ENCODE measurements at regions not wholly inside any gene's neighbourhood (a gene's known extent, or its start where the extent isn't known, plus 50 kb on each side); places are given as distances from the start of the nearest gene placed in this dataset.

DNA sequence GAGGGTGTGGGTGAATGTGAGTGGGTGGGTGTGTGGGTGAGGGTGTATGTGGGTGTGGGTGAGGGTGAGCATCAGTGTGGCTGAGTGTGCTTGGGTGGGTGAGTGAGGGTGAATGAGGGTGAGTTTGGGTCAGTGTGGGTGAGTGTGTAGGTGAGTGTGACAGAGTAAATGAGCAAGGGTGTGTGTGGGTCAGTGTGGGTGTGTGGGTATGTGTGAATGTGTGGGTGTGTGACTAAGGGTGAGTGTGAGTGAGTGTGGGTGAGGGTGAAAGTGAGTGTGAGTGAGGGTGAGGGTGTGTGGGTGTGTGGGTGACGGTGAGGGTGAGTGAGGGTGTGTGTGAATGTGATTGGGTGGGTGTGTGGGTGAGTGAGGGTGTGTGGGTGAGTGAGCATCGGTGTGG is 1676.7 kb upstream of the TENM3 start:
- Histone ChIP-seq H2BK15ac (ENCODE audit: low read depth, low read length) (no peak overlapping the region), H3K4me1 (ENCODE audit: control insufficient read depth, insufficient read depth, low read length) (no peaks in the 10 kb centered on the region), H4K5ac (ENCODE audit: low read depth, low read length) (no peak overlapping the region), H3K4me3 (ENCODE audit: insufficient read depth, low read depth, low read length) (no peak overlapping the region), H3K4me2 (ENCODE audit: low read depth, low read length) (no peak overlapping the region), H3K9me3 (ENCODE audit: control insufficient read depth, insufficient read depth, low read length) (peaks cover 3% of the 10 kb centered on the region), H3K9me1 (ENCODE audit: insufficient read depth, low read length) (no peaks in the 10 kb centered on the region), H4K8ac (ENCODE audit: low read depth in 2 of 2, low read length in 2 of 2) (no peak overlapping the region), H3K79me1 (ENCODE audit: low read depth in 1 of 2, low read length in 2 of 2) (no peaks in the 10 kb centered on the region), H3K23ac (ENCODE audit: low read depth, low read length) (no peak overlapping the region), H2BK120ac (ENCODE audit: low read depth, low read length) (no peak overlapping the region), H3K27me3 (ENCODE audit: control insufficient read depth, insufficient read depth, low read length) (no peaks in the 10 kb centered on the region), H2BK20ac (ENCODE audit: low read depth, low read length) (no peak overlapping the region), H2AK5ac (ENCODE audit: low read depth, low read length) (no peak overlapping the region), H3K18ac (ENCODE audit: low read depth, low read length) (no peak overlapping the region), H2BK5ac (ENCODE audit: low read depth, low read length, poor library complexity, severe bottlenecking) (peak overlapping the region; percentile 45), H3K4ac (ENCODE audit: low read depth, low read length) (no peak overlapping the region), H2AFZ (replicated peaks; ENCODE audit: low read length, poor library complexity) (no peak overlapping the region), H3K56ac (ENCODE audit: extremely low read depth, insufficient read depth, low read length) (no peak overlapping the region), H3K14ac (replicated peaks; ENCODE audit: low read depth, low read length) (no peak overlapping the region), H4K91ac (ENCODE audit: insufficient read depth, low read depth, low read length) (no peak overlapping the region), H3K27ac (ENCODE audit: insufficient read depth, low read length) (no peak overlapping the region), H3K9ac (ENCODE audit: low read depth, low read length) (no peak overlapping the region), H3K36me3 (ENCODE audit: control insufficient read depth, insufficient read depth, low read length) (no peaks in the 10 kb centered on the region), H4K20me1 (ENCODE audit: insufficient read depth, low read length) (no peaks in the 10 kb centered on the region), H2AK9ac (replicated peaks; ENCODE audit: low read depth, low read length, poor library complexity) (no peak overlapping the region)
- 93% methylated on average over 2 of the region's 2 CpGs; no CpG with 5 or more reads in 1 of the 2 experiments for WGBS, 2 experiments (ENCODE audit: extremely low coverage in 2 of 2, insufficient read length in 1 of 2)
- in situ Hi-C loops (cut with MboI; ENCODE audit: low sequenced_read_pairs) (no loop called here), intact Hi-C loops (cut with micrococcal nuclease) (no loop called here), dilution Hi-C loops (cut with HindIII; ENCODE audit: low sequenced_read_pairs, unreplicated experiment) (no loop called here)
- CTCF ChIA-PET: no interaction called here
- no TSS peak for BruUV-seq (replicated peaks)
- DNase-seq: no peak
- ATAC-seq (ENCODE audit: low read depth): no peak
- no peak for TF ChIP-seq CHD1 (IDR thresholded peaks at IDR 0.05; ENCODE audit: low read depth, low read length)
- TF ChIP-seq NFE2L2 (IDR thresholded peaks at IDR 0.05; ENCODE audit: low read depth, low read length): no peak
- no peak for TF ChIP-seq POLR2A (IDR thresholded peaks at IDR 0.05; ENCODE audit: low read depth, low read length)
- TF ChIP-seq, protein P1, sequence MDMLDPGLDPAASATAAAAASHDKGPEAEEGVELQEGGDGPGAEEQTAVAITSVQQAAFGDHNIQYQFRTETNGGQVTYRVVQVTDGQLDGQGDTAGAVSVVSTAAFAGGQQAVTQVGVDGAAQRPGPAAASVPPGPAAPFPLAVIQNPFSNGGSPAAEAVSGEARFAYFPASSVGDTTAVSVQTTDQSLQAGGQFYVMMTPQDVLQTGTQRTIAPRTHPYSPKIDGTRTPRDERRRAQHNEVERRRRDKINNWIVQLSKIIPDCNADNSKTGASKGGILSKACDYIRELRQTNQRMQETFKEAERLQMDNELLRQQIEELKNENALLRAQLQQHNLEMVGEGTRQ (IDR thresholded peaks at IDR 0.05; ENCODE audit: low read depth, low read length): no peak
- no peak for TF ChIP-seq RAD21 (IDR thresholded peaks at IDR 0.05; ENCODE audit: low read length)
- TF ChIP-seq, protein P2, sequence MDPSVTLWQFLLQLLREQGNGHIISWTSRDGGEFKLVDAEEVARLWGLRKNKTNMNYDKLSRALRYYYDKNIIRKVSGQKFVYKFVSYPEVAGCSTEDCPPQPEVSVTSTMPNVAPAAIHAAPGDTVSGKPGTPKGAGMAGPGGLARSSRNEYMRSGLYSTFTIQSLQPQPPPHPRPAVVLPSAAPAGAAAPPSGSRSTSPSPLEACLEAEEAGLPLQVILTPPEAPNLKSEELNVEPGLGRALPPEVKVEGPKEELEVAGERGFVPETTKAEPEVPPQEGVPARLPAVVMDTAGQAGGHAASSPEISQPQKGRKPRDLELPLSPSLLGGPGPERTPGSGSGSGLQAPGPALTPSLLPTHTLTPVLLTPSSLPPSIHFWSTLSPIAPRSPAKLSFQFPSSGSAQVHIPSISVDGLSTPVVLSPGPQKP (IDR thresholded peaks at IDR 0.05; ENCODE audit: borderline replicate concordance, low read depth, low read length): no peak
- TF ChIP-seq CEBPB (IDR thresholded peaks at IDR 0.05; ENCODE audit: low read depth, low read length): no peak
- TF ChIP-seq SMC3 (IDR thresholded peaks at IDR 0.05; ENCODE audit: low read depth, low read length): no peak
- no peak for TF ChIP-seq BHLHE40 (IDR thresholded peaks at IDR 0.05; ENCODE audit: low read depth, low read length)
- TF ChIP-seq FOS (IDR thresholded peaks at IDR 0.05; ENCODE audit: low read depth, low read length): no peak
- TF ChIP-seq, protein P3, sequence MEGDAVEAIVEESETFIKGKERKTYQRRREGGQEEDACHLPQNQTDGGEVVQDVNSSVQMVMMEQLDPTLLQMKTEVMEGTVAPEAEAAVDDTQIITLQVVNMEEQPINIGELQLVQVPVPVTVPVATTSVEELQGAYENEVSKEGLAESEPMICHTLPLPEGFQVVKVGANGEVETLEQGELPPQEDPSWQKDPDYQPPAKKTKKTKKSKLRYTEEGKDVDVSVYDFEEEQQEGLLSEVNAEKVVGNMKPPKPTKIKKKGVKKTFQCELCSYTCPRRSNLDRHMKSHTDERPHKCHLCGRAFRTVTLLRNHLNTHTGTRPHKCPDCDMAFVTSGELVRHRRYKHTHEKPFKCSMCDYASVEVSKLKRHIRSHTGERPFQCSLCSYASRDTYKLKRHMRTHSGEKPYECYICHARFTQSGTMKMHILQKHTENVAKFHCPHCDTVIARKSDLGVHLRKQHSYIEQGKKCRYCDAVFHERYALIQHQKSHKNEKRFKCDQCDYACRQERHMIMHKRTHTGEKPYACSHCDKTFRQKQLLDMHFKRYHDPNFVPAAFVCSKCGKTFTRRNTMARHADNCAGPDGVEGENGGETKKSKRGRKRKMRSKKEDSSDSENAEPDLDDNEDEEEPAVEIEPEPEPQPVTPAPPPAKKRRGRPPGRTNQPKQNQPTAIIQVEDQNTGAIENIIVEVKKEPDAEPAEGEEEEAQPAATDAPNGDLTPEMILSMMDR (conservative IDR thresholded peaks at IDR 0.05; ENCODE audit: low read depth, low read length): no peak
- TF ChIP-seq MAFK (IDR thresholded peaks at IDR 0.05; ENCODE audit: low read depth, low read length): no peak
- no peak for TF ChIP-seq MXI1 (IDR thresholded peaks at IDR 0.05; ENCODE audit: borderline replicate concordance, low read depth, low read length)
- TF ChIP-seq RCOR1 (IDR thresholded peaks at IDR 0.05; ENCODE audit: insufficient replicate concordance, low read length): no peak
- no peak for TF ChIP-seq MAZ (IDR thresholded peaks at IDR 0.05; ENCODE audit: borderline replicate concordance, low read depth, low read length)
- TF ChIP-seq RFX5 (IDR thresholded peaks at IDR 0.05; ENCODE audit: low read depth, low read length): no peak
- POLR2A ChIA-PET (ENCODE audit: unreplicated experiment): no interaction called here

Data from IMR-90 (cell line).